ENCODE measurements at regions not wholly inside any gene's neighbourhood (a gene's known extent, or its start where the extent isn't known, plus 50 kb on each side); places are given as distances from the start of the nearest gene placed in this dataset.

DNA sequence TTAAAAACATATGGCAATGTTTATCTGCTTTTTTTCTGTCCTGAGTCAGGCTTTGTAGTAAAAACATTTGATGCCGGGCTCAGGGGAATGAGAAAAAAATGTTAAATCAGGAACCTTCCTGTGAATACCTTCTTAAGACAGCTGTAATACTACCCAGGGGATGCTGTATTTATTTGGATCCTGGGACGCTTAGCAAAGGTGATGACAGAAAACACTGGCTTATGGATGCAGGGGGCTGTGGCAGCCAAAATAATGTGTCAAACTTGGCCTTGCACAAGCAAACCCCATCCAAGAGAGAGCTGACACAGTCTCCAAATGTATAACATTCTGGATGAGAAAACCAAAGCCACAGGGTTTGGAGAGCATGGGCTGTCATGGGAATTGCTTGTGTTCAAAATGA lies 438.2 kb upstream of the PROK2 start:
- TF ChIP-seq, protein P1, sequence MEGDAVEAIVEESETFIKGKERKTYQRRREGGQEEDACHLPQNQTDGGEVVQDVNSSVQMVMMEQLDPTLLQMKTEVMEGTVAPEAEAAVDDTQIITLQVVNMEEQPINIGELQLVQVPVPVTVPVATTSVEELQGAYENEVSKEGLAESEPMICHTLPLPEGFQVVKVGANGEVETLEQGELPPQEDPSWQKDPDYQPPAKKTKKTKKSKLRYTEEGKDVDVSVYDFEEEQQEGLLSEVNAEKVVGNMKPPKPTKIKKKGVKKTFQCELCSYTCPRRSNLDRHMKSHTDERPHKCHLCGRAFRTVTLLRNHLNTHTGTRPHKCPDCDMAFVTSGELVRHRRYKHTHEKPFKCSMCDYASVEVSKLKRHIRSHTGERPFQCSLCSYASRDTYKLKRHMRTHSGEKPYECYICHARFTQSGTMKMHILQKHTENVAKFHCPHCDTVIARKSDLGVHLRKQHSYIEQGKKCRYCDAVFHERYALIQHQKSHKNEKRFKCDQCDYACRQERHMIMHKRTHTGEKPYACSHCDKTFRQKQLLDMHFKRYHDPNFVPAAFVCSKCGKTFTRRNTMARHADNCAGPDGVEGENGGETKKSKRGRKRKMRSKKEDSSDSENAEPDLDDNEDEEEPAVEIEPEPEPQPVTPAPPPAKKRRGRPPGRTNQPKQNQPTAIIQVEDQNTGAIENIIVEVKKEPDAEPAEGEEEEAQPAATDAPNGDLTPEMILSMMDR (IDR thresholded peaks at IDR 0.05; ENCODE audit: poor library complexity), result no peak
- no peak for TF ChIP-seq EZH2phosphoT487 (IDR thresholded peaks at IDR 0.05; ENCODE audit: low read depth, severe bottlenecking, unreplicated experiment)

Measured in hepatocyte (in vitro differentiated cells).